ENCODE measurements at regions not wholly inside any gene's neighbourhood (a gene's known extent, or its start where the extent isn't known, plus 50 kb on each side); places are given as distances from the start of the nearest gene placed in this dataset.

DNA sequence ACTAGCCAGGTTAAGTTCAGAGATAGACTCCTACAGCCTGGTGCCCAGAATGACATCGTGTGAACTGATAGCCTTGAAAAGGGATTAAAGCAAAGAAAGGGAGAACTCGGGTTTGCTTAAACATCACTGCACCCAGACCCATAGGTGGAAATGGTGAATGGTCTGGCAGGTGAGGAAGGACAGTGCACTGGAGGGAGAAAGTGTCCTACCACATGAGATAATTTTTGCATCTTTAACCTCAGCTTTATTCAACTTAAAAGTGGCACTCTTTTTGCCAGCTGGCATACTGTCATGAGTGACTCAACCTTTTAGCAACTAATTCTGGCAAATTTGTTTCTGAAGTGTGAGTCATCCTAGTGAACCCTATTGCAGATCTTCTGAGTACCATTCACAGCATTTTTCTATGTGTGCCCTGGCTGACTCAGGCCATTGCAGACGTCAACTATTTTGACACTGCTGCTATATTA is 53.0 kb upstream of the DAPP1 start:
- Histone ChIP-seq H3K36me3 (ENCODE audit: insufficient read depth, low read length) (no peaks in the 10 kb centered on the region), H3K27ac (no peak overlapping the region), H3K4me3 (no peak overlapping the region), H3K9ac (ENCODE audit: insufficient read length) (no peak overlapping the region), H3K9me3 (ENCODE audit: low read depth, low read length) (no peaks in the 10 kb centered on the region)
- no peak for TF ChIP-seq EZH2 (IDR thresholded peaks at IDR 0.05)
- TF ChIP-seq POLR2AphosphoS5 (IDR thresholded peaks at IDR 0.05; ENCODE audit: borderline replicate concordance, low read depth, low read length), result no peak
- no peak for TF ChIP-seq FOXP2 (optimal IDR thresholded peaks at IDR 0.05; ENCODE audit: control extremely low read depth, extremely low read length, insufficient read depth)
- DNase-seq (ENCODE audit: low read depth, low spot score), result no peak

GRCh38 chr4:99762728-99763127 is 53.9 kb upstream of the DAPP1 start:
- no peak overlapping the region for H3K9ac ChIP-seq (ENCODE audit: insufficient read length)
- TF ChIP-seq EZH2 (IDR thresholded peaks at IDR 0.05), result no peak
- no peak overlapping the region for H3K27ac ChIP-seq
- H3K9me3 ChIP-seq (ENCODE audit: low read depth, low read length), result no peaks in the 10 kb centered on the region
- no peak for DNase-seq (ENCODE audit: low read depth, low spot score)
- no peak overlapping the region for H3K4me3 ChIP-seq
- H3K36me3 ChIP-seq (ENCODE audit: insufficient read depth, low read length), result no peaks in the 10 kb centered on the region

DNA sequence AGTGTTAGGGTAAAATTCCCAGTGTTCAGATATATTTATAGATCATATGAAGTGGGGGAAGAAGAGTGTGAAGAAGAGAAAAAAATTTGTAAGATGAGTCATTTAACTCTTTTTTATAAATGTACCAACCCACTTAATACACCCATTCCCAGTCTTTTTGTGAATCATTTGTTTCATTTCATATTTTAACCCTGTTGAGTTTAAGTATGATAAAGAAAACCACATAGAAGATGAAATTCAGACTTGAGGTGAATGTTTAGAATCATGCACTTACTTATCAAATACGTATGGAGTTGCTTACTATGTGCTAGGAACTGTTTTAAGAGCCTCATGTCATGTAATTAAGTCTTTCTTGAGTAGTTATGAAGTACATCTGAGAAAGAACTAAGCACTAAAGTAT is 56.6 kb upstream of the DAPP1 start:
- H3K4me3 ChIP-seq, result peak overlapping the region; percentile 64
- peak overlapping the region; percentile 24 for H3K9ac ChIP-seq (ENCODE audit: insufficient read length)
- H3K9me3 ChIP-seq (ENCODE audit: low read depth, low read length), result no peaks in the 10 kb centered on the region
- no peak for DNase-seq (ENCODE audit: low read depth, low spot score)
- H3K36me3 ChIP-seq (ENCODE audit: insufficient read depth, low read length), result no peaks in the 10 kb centered on the region
- TF ChIP-seq EZH2 (IDR thresholded peaks at IDR 0.05), result no peak
- no peak for TF ChIP-seq POLR2AphosphoS5 (IDR thresholded peaks at IDR 0.05; ENCODE audit: borderline replicate concordance, low read depth, low read length)
- TF ChIP-seq FOXP2 (optimal IDR thresholded peaks at IDR 0.05; ENCODE audit: control extremely low read depth, extremely low read length, insufficient read depth), result no peak
- peak overlapping the region; percentile 79 for H3K27ac ChIP-seq

GRCh38 chr4:99759346-99759984 is 57.2 kb upstream of the DAPP1 start:
- TF ChIP-seq FOXP2 (optimal IDR thresholded peaks at IDR 0.05; ENCODE audit: control extremely low read depth, extremely low read length, insufficient read depth) (no peak), EZH2 (IDR thresholded peaks at IDR 0.05) (no peak), POLR2AphosphoS5 (IDR thresholded peaks at IDR 0.05; ENCODE audit: borderline replicate concordance, low read depth, low read length) (no peak)
- no peaks in the 10 kb centered on the region for H3K36me3 ChIP-seq (ENCODE audit: insufficient read depth, low read length)
- peak overlapping the region; percentile 79 for H3K27ac ChIP-seq
- no peaks in the 10 kb centered on the region for H3K9me3 ChIP-seq (ENCODE audit: low read depth, low read length)
- DNase-seq (ENCODE audit: low read depth, low spot score), result no peak
- H3K4me3 ChIP-seq, result peak overlapping the region; percentile 64
- H3K9ac ChIP-seq (ENCODE audit: insufficient read length), result peak overlapping the region; percentile 18

- no peaks in the 10 kb centered on the region for H3K36me3 ChIP-seq (ENCODE audit: insufficient read depth, low read length)
Observed at GRCh38 chr4:99755223-99755944, 61.2 kb upstream of the DAPP1 start.

GRCh38 chr4:99754756-99755155 is 61.9 kb upstream of the DAPP1 start:
- Histone ChIP-seq H3K4me3 (no peak overlapping the region), H3K9ac (ENCODE audit: insufficient read length) (no peak overlapping the region), H3K36me3 (ENCODE audit: insufficient read depth, low read length) (no peaks in the 10 kb centered on the region), H3K27ac (no peak overlapping the region), H3K9me3 (ENCODE audit: low read depth, low read length) (no peaks in the 10 kb centered on the region)
- no peak for TF ChIP-seq POLR2AphosphoS5 (IDR thresholded peaks at IDR 0.05; ENCODE audit: borderline replicate concordance, low read depth, low read length)
- TF ChIP-seq EZH2 (IDR thresholded peaks at IDR 0.05), result no peak
- no peak for TF ChIP-seq FOXP2 (optimal IDR thresholded peaks at IDR 0.05; ENCODE audit: control extremely low read depth, extremely low read length, insufficient read depth)
- DNase-seq (ENCODE audit: low read depth, low spot score), result no peak

More at GRCh38 chr4:99755223-99755944, 61.2 kb upstream of the DAPP1 start:
- H3K9ac ChIP-seq (ENCODE audit: insufficient read length), result no peak overlapping the region
- H3K9me3 ChIP-seq (ENCODE audit: low read depth, low read length), result no peaks in the 10 kb centered on the region
- TF ChIP-seq EZH2 (IDR thresholded peaks at IDR 0.05) (no peak), FOXP2 (optimal IDR thresholded peaks at IDR 0.05; ENCODE audit: control extremely low read depth, extremely low read length, insufficient read depth) (no peak), POLR2AphosphoS5 (IDR thresholded peaks at IDR 0.05; ENCODE audit: borderline replicate concordance, low read depth, low read length) (no peak)
- H3K4me3 ChIP-seq, result no peak overlapping the region
- H3K27ac ChIP-seq, result no peak overlapping the region
- DNase-seq (ENCODE audit: low read depth, low spot score), result no peak

DNA sequence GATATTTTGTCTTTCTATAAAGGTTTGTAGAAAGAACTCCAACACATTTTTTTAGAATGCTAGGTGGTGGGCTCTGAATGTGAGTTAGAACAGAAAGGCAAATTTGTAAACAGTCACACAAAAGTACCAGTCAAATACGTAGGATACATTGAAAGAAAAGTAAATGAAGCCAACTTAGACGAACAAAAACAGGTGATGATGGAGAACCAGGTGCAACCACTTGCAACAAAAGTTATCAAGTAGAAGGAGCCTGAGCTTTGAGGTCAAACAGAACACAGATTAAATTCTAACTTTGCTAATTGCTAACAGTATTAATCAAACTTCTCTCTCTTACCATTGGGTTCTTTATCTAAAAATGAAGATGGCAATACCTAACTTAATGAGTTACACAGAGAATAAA is 62.7 kb upstream of the DAPP1 start:
- H3K9ac ChIP-seq (ENCODE audit: insufficient read length), result no peak overlapping the region
- H3K27ac ChIP-seq, result no peak overlapping the region
- DNase-seq (ENCODE audit: low read depth, low spot score), result no peak
- H3K36me3 ChIP-seq (ENCODE audit: insufficient read depth, low read length), result no peaks in the 10 kb centered on the region
- no peaks in the 10 kb centered on the region for H3K9me3 ChIP-seq (ENCODE audit: low read depth, low read length)
- TF ChIP-seq FOXP2 (optimal IDR thresholded peaks at IDR 0.05; ENCODE audit: control extremely low read depth, extremely low read length, insufficient read depth) (no peak), POLR2AphosphoS5 (IDR thresholded peaks at IDR 0.05; ENCODE audit: borderline replicate concordance, low read depth, low read length) (no peak), EZH2 (IDR thresholded peaks at IDR 0.05) (no peak)
- no peak overlapping the region for H3K4me3 ChIP-seq

DNA sequence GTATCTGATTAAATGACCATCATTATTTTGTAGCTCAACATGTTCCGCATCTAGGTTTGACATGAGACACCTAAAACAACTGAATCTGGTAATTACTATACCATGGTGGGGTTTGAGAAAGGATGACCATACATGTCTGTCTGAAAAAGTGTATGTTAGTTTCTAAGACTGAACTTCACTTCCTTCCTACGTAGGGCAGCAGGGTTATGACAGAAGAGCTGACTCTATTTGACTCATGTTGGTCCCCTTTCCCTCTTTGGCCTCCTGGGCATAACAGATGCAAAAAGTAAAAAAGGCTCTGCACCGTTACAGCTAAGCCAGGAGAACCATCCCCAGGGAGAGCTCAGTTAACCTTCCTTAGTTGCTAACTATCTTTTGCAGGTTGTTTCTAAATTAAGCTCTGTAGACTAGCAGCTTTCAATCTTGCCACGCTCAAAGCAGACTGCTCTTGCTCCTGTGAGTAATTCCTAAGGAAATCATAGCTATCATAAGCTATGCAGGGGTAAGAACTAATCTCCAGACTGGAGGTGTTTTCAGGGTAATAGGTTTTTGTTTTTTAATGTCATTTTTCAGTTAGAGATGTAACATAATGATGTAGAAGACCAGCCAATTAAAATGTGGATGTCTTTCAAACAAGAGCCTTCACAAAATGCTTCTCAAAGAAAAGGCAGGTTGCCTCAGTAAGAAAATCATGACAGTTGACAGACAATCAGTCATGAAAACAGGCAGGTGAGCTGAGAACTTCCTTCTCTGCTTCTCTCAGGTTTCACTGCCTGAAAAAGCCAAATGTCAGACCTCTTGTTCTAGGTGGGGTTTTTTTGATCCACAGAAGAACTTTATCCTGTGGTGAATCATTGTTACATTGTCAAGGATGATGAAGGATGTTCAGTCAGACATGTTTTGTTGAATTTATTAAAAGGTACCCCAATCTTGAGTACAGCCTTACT is 66.9 kb upstream of the DAPP1 start:
- no peak for DNase-seq (ENCODE audit: low read depth, low spot score)
- Histone ChIP-seq H3K9ac (ENCODE audit: insufficient read length) (no peak overlapping the region), H3K27ac (no peak overlapping the region)

More for the DNA sequence above, 66.9 kb upstream of the DAPP1 start:
- H3K36me3 ChIP-seq (ENCODE audit: insufficient read depth, low read length), result no peaks in the 10 kb centered on the region
- H3K9me3 ChIP-seq (ENCODE audit: low read depth, low read length), result no peaks in the 10 kb centered on the region
- no peak overlapping the region for H3K4me3 ChIP-seq
- TF ChIP-seq FOXP2 (optimal IDR thresholded peaks at IDR 0.05; ENCODE audit: control extremely low read depth, extremely low read length, insufficient read depth), result no peak
- TF ChIP-seq EZH2 (IDR thresholded peaks at IDR 0.05), result no peak
- TF ChIP-seq POLR2AphosphoS5 (IDR thresholded peaks at IDR 0.05; ENCODE audit: borderline replicate concordance, low read depth, low read length), result no peak
